ENCODE measurements at regions not wholly inside any gene's neighbourhood (a gene's known extent, or its start where the extent isn't known, plus 50 kb on each side); places are given as distances from the start of the nearest gene placed in this dataset.

DNA sequence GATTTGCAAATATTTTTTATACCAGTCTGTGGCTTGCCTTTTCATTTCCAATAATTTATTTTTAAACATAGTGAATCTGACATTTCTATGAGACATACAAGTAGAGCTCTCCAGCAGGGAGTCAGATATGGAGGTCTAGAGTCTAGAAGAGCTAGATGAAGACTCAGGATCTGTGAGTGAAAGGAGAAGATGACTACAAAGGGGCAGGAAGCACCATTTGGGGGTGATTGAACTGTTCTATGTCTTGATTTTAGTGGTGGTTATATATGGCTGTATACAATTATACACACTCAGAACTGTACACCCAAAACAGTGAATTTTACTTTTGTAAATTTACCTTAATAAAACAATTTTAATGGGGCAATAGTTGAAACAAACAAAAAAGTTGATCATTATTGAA lies 127.9 kb upstream of the BACH2 start:
- no peak overlapping the region for H3K4me3 ChIP-seq (ENCODE audit: low read length)
- TF ChIP-seq, protein P1, sequence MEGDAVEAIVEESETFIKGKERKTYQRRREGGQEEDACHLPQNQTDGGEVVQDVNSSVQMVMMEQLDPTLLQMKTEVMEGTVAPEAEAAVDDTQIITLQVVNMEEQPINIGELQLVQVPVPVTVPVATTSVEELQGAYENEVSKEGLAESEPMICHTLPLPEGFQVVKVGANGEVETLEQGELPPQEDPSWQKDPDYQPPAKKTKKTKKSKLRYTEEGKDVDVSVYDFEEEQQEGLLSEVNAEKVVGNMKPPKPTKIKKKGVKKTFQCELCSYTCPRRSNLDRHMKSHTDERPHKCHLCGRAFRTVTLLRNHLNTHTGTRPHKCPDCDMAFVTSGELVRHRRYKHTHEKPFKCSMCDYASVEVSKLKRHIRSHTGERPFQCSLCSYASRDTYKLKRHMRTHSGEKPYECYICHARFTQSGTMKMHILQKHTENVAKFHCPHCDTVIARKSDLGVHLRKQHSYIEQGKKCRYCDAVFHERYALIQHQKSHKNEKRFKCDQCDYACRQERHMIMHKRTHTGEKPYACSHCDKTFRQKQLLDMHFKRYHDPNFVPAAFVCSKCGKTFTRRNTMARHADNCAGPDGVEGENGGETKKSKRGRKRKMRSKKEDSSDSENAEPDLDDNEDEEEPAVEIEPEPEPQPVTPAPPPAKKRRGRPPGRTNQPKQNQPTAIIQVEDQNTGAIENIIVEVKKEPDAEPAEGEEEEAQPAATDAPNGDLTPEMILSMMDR (conservative IDR thresholded peaks at IDR 0.05; ENCODE audit: low read depth, low read length): no peak
- DNase-seq (ENCODE audit: low read depth): no peak

DNA sequence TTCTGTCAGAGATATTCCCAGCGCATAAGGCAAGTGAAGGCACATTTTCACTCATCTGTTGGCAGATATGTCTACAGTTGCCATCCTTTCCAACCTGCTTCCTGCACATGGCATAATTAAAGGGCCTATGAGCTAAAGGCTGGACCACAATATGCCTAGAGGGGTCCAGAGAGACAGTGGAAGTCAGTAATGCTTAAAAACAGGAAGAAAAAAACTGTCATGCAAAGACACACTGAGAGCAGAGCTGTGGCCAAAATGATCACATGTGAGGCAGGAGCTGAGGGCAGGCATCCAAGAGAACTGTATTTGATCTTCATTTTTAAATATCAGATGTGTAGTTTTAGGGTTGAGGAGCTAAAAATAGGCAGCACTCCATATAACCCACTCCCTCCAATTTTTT lies 125.0 kb upstream of the BACH2 start:
- no peak for DNase-seq (ENCODE audit: low read depth)
- TF ChIP-seq, protein P1 (conservative IDR thresholded peaks at IDR 0.05; ENCODE audit: low read depth, low read length): no peak
- H3K4me3 ChIP-seq (ENCODE audit: low read length): no peak overlapping the region

DNA sequence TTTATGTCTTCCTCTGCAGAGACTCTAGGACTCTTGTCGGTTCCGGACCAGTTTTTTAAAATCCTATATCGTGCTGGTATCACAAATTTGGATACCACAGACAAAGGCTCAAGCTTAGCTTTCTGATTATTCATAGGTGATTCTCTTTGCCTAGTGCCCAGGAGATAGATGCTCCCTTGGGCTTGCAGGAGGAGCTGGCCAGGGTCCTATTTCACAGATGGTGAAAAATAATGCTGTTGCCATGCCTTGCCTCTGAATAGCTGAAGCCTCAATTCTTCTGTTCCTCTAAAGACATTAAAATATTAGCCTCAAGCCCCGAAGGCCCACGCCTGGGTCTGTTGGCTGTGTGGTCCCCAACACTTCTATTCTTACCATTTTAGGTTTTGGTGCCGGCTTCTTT lies 123.9 kb upstream of the BACH2 start:
- DNase-seq (ENCODE audit: low read depth): no peak
- H3K4me3 ChIP-seq (ENCODE audit: low read length): no peak overlapping the region
- TF ChIP-seq, protein P1 (conservative IDR thresholded peaks at IDR 0.05; ENCODE audit: low read depth, low read length): no peak

DNA sequence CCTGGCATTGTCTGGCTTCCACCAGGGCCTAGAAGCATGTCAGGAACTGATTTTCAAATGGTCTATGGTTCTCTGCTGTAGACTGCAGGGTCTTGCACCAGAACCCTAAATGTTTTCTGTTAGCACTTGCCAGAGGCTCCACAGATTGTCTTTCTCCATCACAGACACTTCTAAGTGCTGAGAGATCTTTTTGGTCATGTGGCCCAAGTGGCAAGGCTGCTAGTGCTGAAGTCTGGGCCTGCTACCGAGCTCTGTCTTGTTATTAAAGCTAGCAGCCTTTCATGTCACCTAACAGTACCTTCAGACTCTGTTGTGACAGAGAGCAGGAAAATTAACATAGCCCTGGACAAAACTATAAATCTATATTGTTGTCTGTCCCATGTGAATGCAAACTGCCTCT lies 120.7 kb upstream of the BACH2 start:
- DNase-seq (ENCODE audit: low read depth): no peak
- H3K4me3 ChIP-seq (ENCODE audit: low read length): no peak overlapping the region
- TF ChIP-seq, protein P1 (conservative IDR thresholded peaks at IDR 0.05; ENCODE audit: low read depth, low read length): no peak

DNA sequence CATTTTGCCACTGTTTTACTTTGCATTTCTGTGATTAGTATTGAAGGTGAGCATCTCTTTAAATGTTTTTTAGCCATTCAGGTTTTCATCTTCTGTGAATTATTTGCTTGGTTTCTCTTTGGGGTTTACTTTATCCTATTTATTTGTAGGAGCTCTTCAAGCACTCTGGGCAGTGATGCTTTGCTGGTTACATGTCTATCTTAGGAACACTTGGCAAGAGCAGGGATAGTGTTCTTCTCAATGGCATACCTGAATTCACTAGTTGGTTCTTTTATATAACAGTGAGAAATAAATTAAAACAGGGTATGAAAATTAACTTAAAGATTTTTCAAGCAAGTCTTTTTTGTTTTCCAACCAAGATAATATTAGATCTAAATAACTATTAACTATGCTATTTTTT lies 119.7 kb upstream of the BACH2 start:
- no peak for DNase-seq (ENCODE audit: low read depth)
- H3K4me3 ChIP-seq (ENCODE audit: low read length): no peak overlapping the region
- TF ChIP-seq, protein P1 (conservative IDR thresholded peaks at IDR 0.05; ENCODE audit: low read depth, low read length): no peak

DNA sequence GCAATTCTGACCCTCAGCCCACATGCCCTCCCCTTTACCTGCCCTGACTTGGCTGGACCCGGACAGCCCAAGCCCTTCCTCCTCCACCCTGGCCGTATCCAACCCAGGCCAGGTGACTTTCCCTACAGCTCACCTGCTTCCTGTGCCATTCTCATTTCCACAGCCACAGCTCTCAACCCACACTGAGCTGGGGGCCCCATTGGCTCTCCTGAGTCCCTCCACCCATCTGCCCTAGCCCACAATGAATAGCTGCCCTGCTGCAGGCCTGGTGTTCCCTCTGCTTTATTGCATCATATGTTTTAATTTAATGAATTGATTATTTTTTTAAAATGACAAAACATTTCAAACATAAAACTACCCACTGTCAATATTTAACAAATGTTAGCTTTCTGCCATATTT lies 118.5 kb upstream of the BACH2 start:
- TF ChIP-seq, protein P1 (conservative IDR thresholded peaks at IDR 0.05; ENCODE audit: low read depth, low read length): no peak
- no peak overlapping the region for H3K4me3 ChIP-seq (ENCODE audit: low read length)
- no peak for DNase-seq (ENCODE audit: low read depth)

DNA sequence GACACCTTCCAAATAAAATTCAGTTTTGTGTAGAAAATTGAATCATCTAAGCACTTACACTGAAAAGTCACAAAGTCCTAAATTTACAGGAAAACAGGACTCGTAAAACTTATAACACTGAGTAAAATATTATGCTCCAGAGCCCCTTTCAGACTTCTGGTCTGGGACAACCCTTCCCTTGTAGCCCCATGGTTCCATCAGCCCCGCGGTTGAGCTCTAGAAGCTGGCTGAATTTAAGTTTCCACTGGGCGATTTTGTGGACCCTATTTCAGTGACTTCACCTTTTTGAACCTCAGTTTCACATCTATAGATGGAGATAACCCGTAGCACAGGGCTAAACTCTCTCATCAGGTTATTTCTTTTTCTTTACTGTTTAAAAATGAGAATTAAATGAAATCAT lies 117.7 kb upstream of the BACH2 start:
- no peak overlapping the region for H3K4me3 ChIP-seq (ENCODE audit: low read length)
- no peak for DNase-seq (ENCODE audit: low read depth)
- TF ChIP-seq, protein P1 (conservative IDR thresholded peaks at IDR 0.05; ENCODE audit: low read depth, low read length): no peak

All from retinal pigment epithelial cell (primary cell).